ENCODE measurements at regions not wholly inside any gene's neighbourhood (a gene's known extent, or its start where the extent isn't known, plus 50 kb on each side); places are given as distances from the start of the nearest gene placed in this dataset.

- no peak for TF ChIP-seq CTCF (IDR thresholded peaks at IDR 0.05; ENCODE audit: low read depth, low read length)
- DNase-seq (ENCODE audit: extremely low read depth, low read depth), result no peak
Measured at GRCh38 chr1:94674876-94675275, 133.3 kb upstream of the F3 start.

GRCh38 chr1:94672934-94673333, 131.4 kb upstream of the F3 start:
- DNase-seq (ENCODE audit: extremely low read depth, low read depth), result no peak
- no peak for TF ChIP-seq CTCF (IDR thresholded peaks at IDR 0.05; ENCODE audit: low read depth, low read length)

- no peak for TF ChIP-seq CTCF (IDR thresholded peaks at IDR 0.05; ENCODE audit: low read depth, low read length)
- no peak for DNase-seq (ENCODE audit: extremely low read depth, low read depth)
Measured at GRCh38 chr1:94672001-94672400, 130.4 kb upstream of the F3 start.

GRCh38 chr1:94670273-94670672, 128.7 kb upstream of the F3 start:
- no peak for DNase-seq (ENCODE audit: extremely low read depth, low read depth)

GRCh38 chr1:94669198-94669597, 127.6 kb upstream of the F3 start:
- TF ChIP-seq CTCF (IDR thresholded peaks at IDR 0.05; ENCODE audit: low read depth, low read length), result no peak
- no peak for DNase-seq (ENCODE audit: extremely low read depth, low read depth)

More at GRCh38 chr1:94670273-94670672, 128.7 kb upstream of the F3 start:
- no peak for TF ChIP-seq CTCF (IDR thresholded peaks at IDR 0.05; ENCODE audit: low read depth, low read length)

- no peak for DNase-seq (ENCODE audit: extremely low read depth, low read depth)
- no peak for TF ChIP-seq CTCF (IDR thresholded peaks at IDR 0.05; ENCODE audit: low read depth, low read length)
Measured at GRCh38 chr1:94668528-94668927, 127.0 kb upstream of the F3 start.

- no peak for TF ChIP-seq CTCF (IDR thresholded peaks at IDR 0.05; ENCODE audit: low read depth, low read length)
- no peak for DNase-seq (ENCODE audit: extremely low read depth, low read depth)
Measured at GRCh38 chr1:94667818-94668217, 126.3 kb upstream of the F3 start.

All from AG09319 (cell line).